ENCODE measurements at regions not wholly inside any gene's neighbourhood (a gene's known extent, or its start where the extent isn't known, plus 50 kb on each side); places are given as distances from the start of the nearest gene placed in this dataset.

- TF ChIP-seq CTCF (IDR thresholded peaks at IDR 0.05; ENCODE audit: insufficient read depth, low read depth, low read length) (peak; percentile 53), EZH2 (IDR thresholded peaks at IDR 0.05; ENCODE audit: insufficient read depth, low read length) (no peak)
Measured at GRCh38 chrX:118254611-118255010, 91.3 kb upstream of the WDR44 start.
